ENCODE measurements at regions not wholly inside any gene's neighbourhood (a gene's known extent, or its start where the extent isn't known, plus 50 kb on each side); places are given as distances from the start of the nearest gene placed in this dataset.

GRCh38 chr6:71537717-71538116 is 249.1 kb downstream of the OGFRL1 start:
- TF ChIP-seq ELF4 (CRISPR knock-in tag; IDR thresholded peaks at IDR 0.05; ENCODE audit: low read depth) (no peak), CTCF (IDR thresholded peaks at IDR 0.05) (no peak), ETV6 (CRISPR knock-in tag; IDR thresholded peaks at IDR 0.05) (no peak), CREB1 (CRISPR knock-in tag; IDR thresholded peaks at IDR 0.05) (no peak), ZNF416 (CRISPR knock-in tag; IDR thresholded peaks at IDR 0.05) (no peak)
- TF ChIP-seq, protein P1, sequence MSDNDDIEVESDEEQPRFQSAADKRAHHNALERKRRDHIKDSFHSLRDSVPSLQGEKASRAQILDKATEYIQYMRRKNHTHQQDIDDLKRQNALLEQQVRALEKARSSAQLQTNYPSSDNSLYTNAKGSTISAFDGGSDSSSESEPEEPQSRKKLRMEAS (CRISPR knock-in tag; IDR thresholded peaks at IDR 0.05): no peak
